ENCODE measurements at regions not wholly inside any gene's neighbourhood (a gene's known extent, or its start where the extent isn't known, plus 50 kb on each side); places are given as distances from the start of the nearest gene placed in this dataset.

DNA sequence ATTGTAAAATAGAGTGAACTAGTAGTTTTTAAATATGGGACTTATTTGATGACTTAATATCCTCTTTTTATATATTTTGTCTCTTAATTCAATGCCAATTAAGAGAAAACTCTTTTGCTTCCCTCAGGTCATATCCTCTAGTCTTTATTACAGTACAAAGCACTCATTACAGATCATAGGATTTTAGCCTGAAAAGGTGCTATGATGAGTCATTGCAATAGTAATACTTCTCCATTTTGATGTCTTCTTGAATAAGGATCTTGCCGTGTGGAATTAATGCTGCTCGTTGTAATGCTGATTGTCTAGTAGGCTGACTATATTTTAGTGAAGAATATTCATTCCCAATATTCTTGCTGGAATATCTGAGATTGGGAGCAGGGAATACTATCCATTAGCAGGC is 612.2 kb upstream of the GOLIM4 start:
- no peaks in the 10 kb centered on the region for H3K36me3 Mint-ChIP-seq (ENCODE audit: low read depth, unreplicated experiment)
- no peaks in the 10 kb centered on the region for H4K20me1 ChIP-seq (ENCODE audit: insufficient read depth, low read length)

DNA sequence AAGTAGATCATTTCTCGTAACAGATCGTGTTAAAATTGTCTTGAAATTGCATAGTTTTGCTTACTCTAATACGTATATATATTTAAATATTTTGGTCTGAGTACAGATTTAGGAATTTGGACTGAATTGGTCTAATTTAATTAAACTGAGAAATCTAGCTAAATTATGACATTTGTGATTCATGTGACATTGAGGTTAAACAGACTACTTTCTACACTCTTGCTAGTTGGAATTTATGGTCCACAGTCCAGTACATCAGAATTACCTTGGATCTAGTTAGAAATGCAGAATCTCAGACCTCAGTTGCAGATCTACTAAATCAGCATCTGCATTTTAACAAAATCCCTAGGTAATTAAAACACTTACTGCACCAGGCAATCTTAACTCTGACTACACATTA is 609.7 kb upstream of the GOLIM4 start:
- H3K36me3 Mint-ChIP-seq (ENCODE audit: low read depth, unreplicated experiment), result no peaks in the 10 kb centered on the region
- Histone ChIP-seq H3K36me3 (ENCODE audit: insufficient read depth, low read length) (no peaks in the 10 kb centered on the region), H3K4me1 (ENCODE audit: insufficient read depth, low read length) (no peaks in the 10 kb centered on the region), H3K79me2 (ENCODE audit: insufficient read depth, low read length) (no peaks in the 10 kb centered on the region), H3K4me2 (ENCODE audit: low read length) (no peak overlapping the region), H3K27ac (ENCODE audit: low read depth, low read length) (no peak overlapping the region), H2AFZ (ENCODE audit: low read depth, low read length) (no peak overlapping the region), H3K4me3 (ENCODE audit: insufficient read depth, low read depth, low read length) (no peak overlapping the region), H4K20me1 (ENCODE audit: insufficient read depth, low read length) (no peaks in the 10 kb centered on the region), H3K9me3 (ENCODE audit: insufficient read depth, low read depth, low read length) (no peaks in the 10 kb centered on the region), H3K27me3 (ENCODE audit: insufficient read depth, low read length) (no peaks in the 10 kb centered on the region), H3K9ac (ENCODE audit: low read length) (no peak overlapping the region)
- no peak for TF ChIP-seq EZH2 (IDR thresholded peaks at IDR 0.05; ENCODE audit: insufficient read depth, low read length)
- TF ChIP-seq, protein P1, sequence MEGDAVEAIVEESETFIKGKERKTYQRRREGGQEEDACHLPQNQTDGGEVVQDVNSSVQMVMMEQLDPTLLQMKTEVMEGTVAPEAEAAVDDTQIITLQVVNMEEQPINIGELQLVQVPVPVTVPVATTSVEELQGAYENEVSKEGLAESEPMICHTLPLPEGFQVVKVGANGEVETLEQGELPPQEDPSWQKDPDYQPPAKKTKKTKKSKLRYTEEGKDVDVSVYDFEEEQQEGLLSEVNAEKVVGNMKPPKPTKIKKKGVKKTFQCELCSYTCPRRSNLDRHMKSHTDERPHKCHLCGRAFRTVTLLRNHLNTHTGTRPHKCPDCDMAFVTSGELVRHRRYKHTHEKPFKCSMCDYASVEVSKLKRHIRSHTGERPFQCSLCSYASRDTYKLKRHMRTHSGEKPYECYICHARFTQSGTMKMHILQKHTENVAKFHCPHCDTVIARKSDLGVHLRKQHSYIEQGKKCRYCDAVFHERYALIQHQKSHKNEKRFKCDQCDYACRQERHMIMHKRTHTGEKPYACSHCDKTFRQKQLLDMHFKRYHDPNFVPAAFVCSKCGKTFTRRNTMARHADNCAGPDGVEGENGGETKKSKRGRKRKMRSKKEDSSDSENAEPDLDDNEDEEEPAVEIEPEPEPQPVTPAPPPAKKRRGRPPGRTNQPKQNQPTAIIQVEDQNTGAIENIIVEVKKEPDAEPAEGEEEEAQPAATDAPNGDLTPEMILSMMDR (IDR thresholded peaks at IDR 0.05; ENCODE audit: insufficient read depth, low read depth, low read length), result no peak
- H3K4me3 Mint-ChIP-seq (ENCODE audit: unreplicated experiment), result no peak overlapping the region
- FAIRE-seq, result no peak
- no peak overlapping the region for H3K27ac Mint-ChIP-seq (ENCODE audit: unreplicated experiment)
- peaks cover 2% of the 10 kb centered on the region for H3K9me3 Mint-ChIP-seq (ENCODE audit: unreplicated experiment)
- no peak for DNase-seq (ENCODE audit: low read depth)
- no peaks in the 10 kb centered on the region for H3K27me3 Mint-ChIP-seq (ENCODE audit: low read depth, unreplicated experiment)
- H3K4me1 Mint-ChIP-seq (ENCODE audit: low read depth, unreplicated experiment), result no peaks in the 10 kb centered on the region

More for the DNA sequence above, 612.2 kb upstream of the GOLIM4 start:
- Mint-ChIP-seq H3K27ac (ENCODE audit: unreplicated experiment) (no peak overlapping the region), H3K4me3 (ENCODE audit: unreplicated experiment) (no peak overlapping the region), H3K9me3 (ENCODE audit: unreplicated experiment) (no peaks in the 10 kb centered on the region), H3K27me3 (ENCODE audit: low read depth, unreplicated experiment) (no peaks in the 10 kb centered on the region), H3K4me1 (ENCODE audit: low read depth, unreplicated experiment) (no peaks in the 10 kb centered on the region)
- Histone ChIP-seq H3K9ac (ENCODE audit: low read length) (no peak overlapping the region), H3K79me2 (ENCODE audit: insufficient read depth, low read length) (no peaks in the 10 kb centered on the region), H3K27me3 (ENCODE audit: insufficient read depth, low read length) (no peaks in the 10 kb centered on the region), H3K36me3 (ENCODE audit: insufficient read depth, low read length) (no peaks in the 10 kb centered on the region), H3K4me1 (ENCODE audit: insufficient read depth, low read length) (no peaks in the 10 kb centered on the region), H3K4me3 (ENCODE audit: insufficient read depth, low read depth, low read length) (no peak overlapping the region), H3K9me3 (ENCODE audit: insufficient read depth, low read depth, low read length) (no peaks in the 10 kb centered on the region), H3K4me2 (ENCODE audit: low read length) (no peak overlapping the region), H2AFZ (ENCODE audit: low read depth, low read length) (no peak overlapping the region), H3K27ac (ENCODE audit: low read depth, low read length) (no peak overlapping the region)
- no peak for DNase-seq (ENCODE audit: low read depth)
- no peak for FAIRE-seq
- TF ChIP-seq, protein P1 (IDR thresholded peaks at IDR 0.05; ENCODE audit: insufficient read depth, low read depth, low read length), result no peak
- TF ChIP-seq EZH2 (IDR thresholded peaks at IDR 0.05; ENCODE audit: insufficient read depth, low read length), result no peak

DNA sequence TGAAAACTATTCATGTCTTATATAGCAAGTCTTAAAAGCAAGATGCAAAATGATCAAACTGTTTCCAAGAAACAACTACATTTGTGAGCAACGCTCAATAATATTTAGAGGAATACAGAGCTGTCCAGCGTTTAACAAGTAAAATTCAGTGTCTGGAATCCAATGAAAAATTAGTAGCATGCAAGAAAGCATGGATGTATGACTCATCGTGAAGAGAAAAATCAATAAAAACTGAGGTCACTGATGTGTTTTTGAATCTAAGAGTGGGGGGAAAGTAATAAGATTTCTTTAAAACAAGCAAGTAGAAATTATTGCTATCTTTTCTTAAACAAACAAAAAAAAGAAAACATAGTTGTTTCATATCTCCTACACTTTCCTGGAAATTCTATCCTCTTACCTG is 600.3 kb upstream of the GOLIM4 start:
- H3K36me3 Mint-ChIP-seq (ENCODE audit: low read depth, unreplicated experiment), result no peaks in the 10 kb centered on the region
- Histone ChIP-seq H4K20me1 (ENCODE audit: insufficient read depth, low read length) (no peaks in the 10 kb centered on the region), H3K4me2 (ENCODE audit: low read length) (no peak overlapping the region), H3K36me3 (ENCODE audit: insufficient read depth, low read length) (no peaks in the 10 kb centered on the region), H3K4me1 (ENCODE audit: insufficient read depth, low read length) (no peaks in the 10 kb centered on the region), H3K4me3 (ENCODE audit: insufficient read depth, low read depth, low read length) (no peak overlapping the region), H3K27ac (ENCODE audit: low read depth, low read length) (no peak overlapping the region), H3K27me3 (ENCODE audit: insufficient read depth, low read length) (no peaks in the 10 kb centered on the region), H3K9ac (ENCODE audit: low read length) (no peak overlapping the region), H2AFZ (ENCODE audit: low read depth, low read length) (no peak overlapping the region), H3K79me2 (ENCODE audit: insufficient read depth, low read length) (no peaks in the 10 kb centered on the region), H3K9me3 (ENCODE audit: insufficient read depth, low read depth, low read length) (no peaks in the 10 kb centered on the region)
- TF ChIP-seq, protein P1 (IDR thresholded peaks at IDR 0.05; ENCODE audit: insufficient read depth, low read depth, low read length), result no peak
- TF ChIP-seq EZH2 (IDR thresholded peaks at IDR 0.05; ENCODE audit: insufficient read depth, low read length), result no peak
- no peak overlapping the region for H3K27ac Mint-ChIP-seq (ENCODE audit: unreplicated experiment)
- peaks cover under 1% of the 10 kb centered on the region for H3K9me3 Mint-ChIP-seq (ENCODE audit: unreplicated experiment)
- H3K4me3 Mint-ChIP-seq (ENCODE audit: unreplicated experiment), result no peak overlapping the region
- DNase-seq (ENCODE audit: low read depth), result no peak
- peaks cover 2% of the 10 kb centered on the region for H3K4me1 Mint-ChIP-seq (ENCODE audit: low read depth, unreplicated experiment)
- H3K27me3 Mint-ChIP-seq (ENCODE audit: low read depth, unreplicated experiment), result no peaks in the 10 kb centered on the region
- no peak for FAIRE-seq
